ENCODE measurements at regions not wholly inside any gene's neighbourhood (a gene's known extent, or its start where the extent isn't known, plus 50 kb on each side); places are given as distances from the start of the nearest gene placed in this dataset.

DNA sequence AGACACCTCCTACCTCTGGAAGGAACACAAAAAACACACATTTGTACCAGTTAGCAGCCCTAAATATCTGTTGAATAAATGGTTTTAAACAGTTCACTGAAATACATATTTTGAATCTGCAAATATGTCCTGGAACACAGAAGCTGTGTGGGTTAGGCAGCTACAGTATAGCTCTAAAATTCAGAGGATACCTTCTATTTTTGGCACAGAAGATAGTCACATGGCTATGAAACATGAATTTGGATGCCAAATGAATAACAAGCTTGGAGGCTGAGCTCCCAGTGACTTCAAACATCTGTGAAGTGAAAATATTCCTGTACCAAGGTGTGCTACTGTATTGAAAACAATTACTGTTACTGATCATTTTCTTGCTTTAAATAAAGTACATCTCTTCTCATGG lies 391.5 kb upstream of the ADGRL2 start:
- TF ChIP-seq, protein P1, sequence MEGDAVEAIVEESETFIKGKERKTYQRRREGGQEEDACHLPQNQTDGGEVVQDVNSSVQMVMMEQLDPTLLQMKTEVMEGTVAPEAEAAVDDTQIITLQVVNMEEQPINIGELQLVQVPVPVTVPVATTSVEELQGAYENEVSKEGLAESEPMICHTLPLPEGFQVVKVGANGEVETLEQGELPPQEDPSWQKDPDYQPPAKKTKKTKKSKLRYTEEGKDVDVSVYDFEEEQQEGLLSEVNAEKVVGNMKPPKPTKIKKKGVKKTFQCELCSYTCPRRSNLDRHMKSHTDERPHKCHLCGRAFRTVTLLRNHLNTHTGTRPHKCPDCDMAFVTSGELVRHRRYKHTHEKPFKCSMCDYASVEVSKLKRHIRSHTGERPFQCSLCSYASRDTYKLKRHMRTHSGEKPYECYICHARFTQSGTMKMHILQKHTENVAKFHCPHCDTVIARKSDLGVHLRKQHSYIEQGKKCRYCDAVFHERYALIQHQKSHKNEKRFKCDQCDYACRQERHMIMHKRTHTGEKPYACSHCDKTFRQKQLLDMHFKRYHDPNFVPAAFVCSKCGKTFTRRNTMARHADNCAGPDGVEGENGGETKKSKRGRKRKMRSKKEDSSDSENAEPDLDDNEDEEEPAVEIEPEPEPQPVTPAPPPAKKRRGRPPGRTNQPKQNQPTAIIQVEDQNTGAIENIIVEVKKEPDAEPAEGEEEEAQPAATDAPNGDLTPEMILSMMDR (IDR thresholded peaks at IDR 0.05; ENCODE audit: low read length), result no peak
- no peak for TF ChIP-seq EZH2 (IDR thresholded peaks at IDR 0.05; ENCODE audit: borderline replicate concordance, low read length)
